ENCODE measurements at regions not wholly inside any gene's neighbourhood (a gene's known extent, or its start where the extent isn't known, plus 50 kb on each side); places are given as distances from the start of the nearest gene placed in this dataset.

- TF ChIP-seq RNF219 (CRISPR knock-in tag; IDR thresholded peaks at IDR 0.05) = no peak
Observed at GRCh38 chr11:135073870-135074269, 661.8 kb upstream of the B3GAT1 start (continued).

- H3K9me3 ChIP-seq (ENCODE audit: low read length) = peaks cover 6% of the 10 kb centered on the region
- no peak for FAIRE-seq
- no peaks in the 10 kb centered on the region for H3K79me2 ChIP-seq (ENCODE audit: insufficient read depth, low read length)
- no peak overlapping the region for H2AFZ ChIP-seq (ENCODE audit: low read length)
- H4K20me1 ChIP-seq (ENCODE audit: insufficient read depth, low read length) = no peaks in the 10 kb centered on the region
- ChIA-PET CTCF (ENCODE audit: low intra/inter-chr PET ratio, low total read pairs) (no interaction called here), POLR2A (no interaction called here)
- H3K36me3 ChIP-seq (replicated peaks in 1 of 2; ENCODE audit: control insufficient read depth in 1 of 2, insufficient read depth in 2 of 2, low read length in 2 of 2) = no peaks in the 10 kb centered on the region
- no peak for DNase-seq (ENCODE audit: low spot score)
- TF ChIP-seq ZKSCAN5 (CRISPR knock-in tag; IDR thresholded peaks at IDR 0.05) (no peak), BCLAF1 (IDR thresholded peaks at IDR 0.05) (no peak), CC2D1A (CRISPR knock-in tag; IDR thresholded peaks at IDR 0.05) (no peak), WIZ (CRISPR knock-in tag; IDR thresholded peaks at IDR 0.05) (no peak), ATF7-NPFF (CRISPR knock-in tag; IDR thresholded peaks at IDR 0.05; ENCODE audit: low read depth) (no peak)
- no peaks in the 10 kb centered on the region for H3K4me1 ChIP-seq (ENCODE audit: insufficient read depth, low read length)
- H3K27ac ChIP-seq (ENCODE audit: extremely low read length, insufficient read depth, low read length) = no peak overlapping the region
- H3K9ac ChIP-seq (ENCODE audit: insufficient read depth, low read depth, low read length) = no peak overlapping the region
- in situ Hi-C loops (cut with HindIII; ENCODE audit: extremely low pct_ligation_motif_present, low pct_unique_long_range_greater_than_20kb) (no loop called here), intact Hi-C loops (cut with micrococcal nuclease; ENCODE audit: unreplicated experiment) (no loop called here)
- no peak for ATAC-seq
- H3K4me3 ChIP-seq (replicated peaks in 1 of 3; ENCODE audit: insufficient read depth in 1 of 3, low read depth in 2 of 3, low read length in 3 of 3) = no peak overlapping the region
- H3K4me2 ChIP-seq (ENCODE audit: low read depth, low read length) = no peak overlapping the region
- 0% methylated on average over 4 of the region's 7 CpGs for WGBS (ENCODE audit: low lambda C conversion rate)
- BruUV-seq (replicated peaks) = no TSS peak
- H3K27me3 ChIP-seq (ENCODE audit: control insufficient read depth in 1 of 2, insufficient read depth in 2 of 2, low read length in 2 of 2) = no peaks in the 10 kb centered on the region; a peak in 1 of 5 replicates
Observed at GRCh38 chr11:135073381-135073780, 661.3 kb upstream of the B3GAT1 start.
